ENCODE measurements at regions not wholly inside any gene's neighbourhood (a gene's known extent, or its start where the extent isn't known, plus 50 kb on each side); places are given as distances from the start of the nearest gene placed in this dataset.
A peak's percentile ranks its signal among the peaks of the same experiment; 100 is the strongest.

DNA sequence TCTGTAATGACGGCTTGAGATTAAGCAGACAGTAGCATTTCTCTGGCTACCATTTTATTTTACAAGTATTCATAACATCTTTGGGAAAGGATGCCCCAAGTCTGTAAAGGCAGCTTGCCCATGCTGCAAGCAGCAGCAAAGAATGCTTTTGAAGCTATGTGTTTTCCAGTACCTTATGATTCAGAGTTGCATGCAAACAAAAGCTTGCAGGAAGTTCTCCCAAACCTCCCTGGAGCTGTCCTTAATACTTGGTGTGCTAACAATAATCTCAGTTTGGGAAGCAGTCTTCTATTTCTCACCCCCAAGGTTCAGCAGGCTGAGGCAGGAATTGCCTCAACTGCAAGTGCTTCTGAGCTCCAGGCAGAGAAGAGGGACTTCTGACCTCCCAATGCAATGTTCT is 60.8 kb downstream of the CCNA1 start:
- H3K4me3 ChIP-seq (ENCODE audit: low read length), result no peak overlapping the region
- DNase-seq (ENCODE audit: low read depth, low spot score), result no peak

DNA sequence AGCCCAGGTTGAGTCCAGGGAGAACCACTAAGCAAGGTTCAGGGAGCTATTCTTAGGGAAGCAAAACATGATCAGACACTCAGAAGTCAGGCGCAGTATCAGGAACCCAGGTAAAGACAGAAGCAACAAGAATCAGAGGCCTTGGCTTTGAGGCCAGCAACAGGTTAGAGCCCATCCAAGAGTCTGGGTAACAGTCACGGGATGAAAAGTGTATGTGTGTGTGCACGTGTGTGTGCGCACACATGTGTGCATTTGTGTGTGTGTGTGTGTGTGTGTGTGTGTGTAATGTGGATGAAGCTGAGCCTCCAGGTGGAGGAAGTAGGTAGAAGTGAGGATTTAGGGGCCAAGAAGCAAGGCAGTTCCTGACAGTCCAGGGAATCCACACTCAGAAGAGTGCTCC is 63.1 kb downstream of the CCNA1 start:
- DNase-seq (ENCODE audit: low read depth, low spot score), result no peak
- no peak overlapping the region for H3K4me3 ChIP-seq (ENCODE audit: low read length)

DNA sequence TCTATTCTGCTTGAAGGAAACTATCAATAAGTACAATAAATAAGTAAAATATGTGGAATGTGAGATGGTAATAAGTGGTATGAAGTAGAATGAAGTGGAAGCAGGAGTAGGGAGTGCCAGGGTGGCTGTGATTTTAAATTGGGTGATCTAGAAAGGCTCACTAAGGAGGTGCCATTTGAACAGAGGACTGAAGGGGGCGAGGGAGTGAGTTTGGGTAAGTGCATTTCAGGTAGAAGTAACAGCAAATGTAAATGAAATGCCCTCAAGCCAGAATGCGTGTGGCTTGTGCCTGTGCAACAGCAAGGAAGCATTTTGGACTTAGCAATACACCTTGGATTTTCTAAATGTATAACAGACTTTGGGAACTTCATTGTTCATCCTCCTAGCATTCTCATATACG is 77.1 kb downstream of the CCNA1 start:
- peak; percentile 10 for DNase-seq (ENCODE audit: low read depth, low spot score)
- no peak overlapping the region for H3K4me3 ChIP-seq (ENCODE audit: low read length)

DNA sequence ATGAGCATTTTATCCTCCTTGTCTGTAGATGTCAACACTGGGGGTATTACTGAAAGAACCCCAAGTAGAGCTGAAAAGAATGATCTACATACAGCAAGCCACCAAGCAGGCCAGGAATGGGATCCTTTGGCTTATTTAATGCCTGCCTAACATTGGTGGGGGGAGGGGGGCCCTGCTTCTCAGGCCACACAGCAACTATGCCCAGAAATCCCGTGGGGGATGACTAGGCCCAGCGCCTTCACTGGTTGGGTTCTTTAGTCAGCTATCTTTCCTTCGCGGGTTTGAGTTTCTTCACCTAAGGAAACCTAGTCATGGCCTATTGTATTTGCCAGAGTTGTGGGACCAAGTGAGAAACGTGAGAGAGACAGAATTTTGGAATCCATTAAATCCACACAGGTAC is 80.5 kb downstream of the CCNA1 start:
- no peak overlapping the region for H3K4me3 ChIP-seq (ENCODE audit: low read length)
- DNase-seq (ENCODE audit: low read depth, low spot score), result no peak

DNA sequence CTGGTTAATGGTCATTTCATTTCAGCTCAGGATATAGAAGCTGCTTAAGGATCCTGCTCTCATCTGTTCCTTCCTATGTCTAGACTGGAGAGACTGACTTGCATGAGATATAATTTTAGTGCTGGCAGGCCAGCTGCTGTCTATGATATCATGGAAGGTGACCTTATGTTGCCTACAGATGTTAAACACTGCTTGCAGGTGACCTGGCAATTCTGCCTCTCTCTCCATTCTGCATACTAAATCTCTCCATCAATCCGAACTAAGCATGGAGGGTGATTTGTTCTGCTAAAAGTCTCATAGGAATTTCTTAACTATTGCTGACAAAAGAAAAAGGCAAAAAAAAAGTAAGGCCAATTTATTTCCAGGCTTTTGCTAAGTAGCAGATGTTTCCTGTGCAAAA is 81.0 kb downstream of the CCNA1 start:
- no peak for DNase-seq (ENCODE audit: low read depth, low spot score)
- H3K4me3 ChIP-seq (ENCODE audit: low read length), result no peak overlapping the region

DNA sequence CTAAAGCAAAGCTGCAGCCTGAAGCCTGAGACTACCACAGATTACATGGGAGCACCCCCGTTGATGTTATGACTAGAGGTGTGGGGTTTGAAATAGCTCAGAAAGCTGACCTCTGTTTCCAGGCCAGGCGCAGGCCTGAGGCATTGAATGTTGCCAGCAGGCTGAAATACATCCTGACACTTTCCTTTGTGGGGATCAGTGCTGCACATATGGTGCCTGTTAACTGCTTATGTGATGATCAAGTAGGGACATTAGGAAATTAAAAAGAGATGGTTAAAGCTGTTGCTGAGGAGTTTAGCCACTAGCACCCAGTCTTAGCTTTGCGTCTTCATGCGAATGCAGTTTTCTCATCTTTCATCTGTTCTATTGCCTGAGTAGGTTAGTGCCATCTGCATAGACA is 83.2 kb downstream of the CCNA1 start:
- no peak overlapping the region for H3K4me3 ChIP-seq (ENCODE audit: low read length)
- no peak for DNase-seq (ENCODE audit: low read depth, low spot score)

DNA sequence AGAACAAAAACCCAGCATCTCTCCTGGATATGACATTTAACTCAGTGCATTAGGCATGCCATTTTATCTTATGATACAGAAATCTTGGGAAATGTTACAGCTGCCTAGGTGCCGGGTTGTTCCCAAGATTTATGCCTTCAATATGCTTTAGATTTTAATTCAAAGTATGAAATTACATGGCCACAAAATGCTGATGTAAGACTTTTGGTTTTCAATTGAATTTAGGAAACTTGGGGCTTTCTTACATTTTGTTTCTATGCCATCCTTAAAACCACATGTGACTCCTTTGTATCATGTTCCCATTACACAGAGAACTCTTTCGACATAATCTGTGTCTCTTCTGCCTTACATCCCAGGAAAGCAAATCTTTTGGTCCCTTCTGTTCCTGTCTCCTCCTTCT is 83.9 kb downstream of the CCNA1 start:
- DNase-seq (ENCODE audit: low read depth, low spot score), result no peak
- no peak overlapping the region for H3K4me3 ChIP-seq (ENCODE audit: low read length)

DNA sequence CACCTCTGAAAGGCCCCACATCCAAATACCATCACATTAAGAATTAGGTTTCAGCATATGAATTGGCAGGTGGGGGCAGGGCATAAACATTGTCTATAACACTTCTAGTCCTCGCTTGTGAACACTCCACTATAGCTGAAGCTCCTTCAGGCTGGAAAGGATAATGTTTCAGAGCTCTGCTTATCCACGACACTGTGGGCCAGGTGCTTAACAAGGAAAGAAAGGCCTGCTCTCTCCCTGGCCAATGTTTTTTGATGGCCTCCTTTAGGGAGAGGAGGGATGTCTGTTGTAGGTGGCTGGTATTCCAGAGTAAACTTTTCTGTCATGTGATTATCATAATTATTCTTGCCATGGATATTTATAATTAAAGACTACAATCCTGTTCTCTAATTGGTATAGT is 86.4 kb downstream of the CCNA1 start:
- H3K4me3 ChIP-seq (ENCODE audit: low read length), result no peak overlapping the region
- no peak for DNase-seq (ENCODE audit: low read depth, low spot score)

DNA sequence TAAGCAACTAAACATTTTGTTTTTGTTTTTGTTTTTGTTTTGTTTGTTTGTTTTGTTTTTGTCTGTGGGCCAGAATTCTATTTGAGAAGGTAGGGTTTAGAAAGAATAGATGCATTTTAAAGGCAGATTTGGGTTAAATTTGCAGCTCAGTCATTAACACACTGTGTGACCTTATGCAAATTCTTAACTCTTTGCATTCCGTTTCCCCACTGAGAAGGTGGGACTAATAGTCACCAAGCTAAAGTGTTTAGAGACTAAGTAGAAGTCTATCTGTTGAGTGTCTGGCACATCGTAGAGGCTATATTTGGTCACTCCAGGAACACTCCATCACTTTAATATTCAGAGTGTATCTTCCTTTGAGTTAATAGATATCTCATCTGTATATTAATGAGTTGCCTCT is 87.1 kb downstream of the CCNA1 start:
- H3K4me3 ChIP-seq (ENCODE audit: low read length), result no peak overlapping the region
- no peak for DNase-seq (ENCODE audit: low read depth, low spot score)

DNA sequence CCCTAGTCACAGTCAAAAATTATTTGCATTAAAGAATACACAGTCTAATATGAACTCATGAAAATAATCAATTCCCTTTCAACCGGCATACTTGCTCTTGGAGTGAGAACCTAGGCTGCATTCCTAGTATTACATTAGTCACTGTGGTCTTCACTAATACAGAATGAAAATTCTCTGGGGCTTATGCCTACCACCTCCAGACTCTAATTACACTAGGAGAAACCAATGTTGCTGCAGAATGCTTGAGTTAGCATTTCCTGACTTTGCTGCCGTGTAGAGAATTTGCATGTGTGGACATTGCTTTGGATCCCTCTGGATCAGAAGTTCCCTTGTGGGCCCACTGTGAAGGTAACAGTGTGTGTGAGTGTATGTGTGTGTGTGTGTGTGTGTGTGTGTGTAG is 87.8 kb downstream of the CCNA1 start:
- DNase-seq (ENCODE audit: low read depth, low spot score), result no peak
- H3K4me3 ChIP-seq (ENCODE audit: low read length), result no peak overlapping the region

DNA sequence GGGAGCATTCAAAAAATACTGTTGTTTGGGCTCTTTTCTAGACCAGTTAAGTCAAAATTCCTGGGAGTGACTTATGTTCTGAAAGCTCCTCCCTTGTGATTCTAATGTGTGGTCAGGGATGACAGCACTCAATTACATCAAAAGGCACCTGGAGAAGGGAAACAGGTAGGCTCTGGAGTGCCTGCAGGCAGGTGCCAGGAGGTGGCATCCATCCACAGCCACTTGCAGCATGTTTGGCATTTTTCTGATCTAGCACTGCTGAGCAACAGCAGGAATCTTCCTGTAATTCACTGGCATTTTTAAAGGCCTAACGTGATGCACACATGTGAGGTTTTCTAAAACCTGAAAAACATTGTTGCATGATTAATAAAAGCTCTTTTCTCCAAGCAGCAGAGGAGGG is 94.6 kb downstream of the CCNA1 start:
- DNase-seq (ENCODE audit: low read depth, low spot score), result no peak

DNA sequence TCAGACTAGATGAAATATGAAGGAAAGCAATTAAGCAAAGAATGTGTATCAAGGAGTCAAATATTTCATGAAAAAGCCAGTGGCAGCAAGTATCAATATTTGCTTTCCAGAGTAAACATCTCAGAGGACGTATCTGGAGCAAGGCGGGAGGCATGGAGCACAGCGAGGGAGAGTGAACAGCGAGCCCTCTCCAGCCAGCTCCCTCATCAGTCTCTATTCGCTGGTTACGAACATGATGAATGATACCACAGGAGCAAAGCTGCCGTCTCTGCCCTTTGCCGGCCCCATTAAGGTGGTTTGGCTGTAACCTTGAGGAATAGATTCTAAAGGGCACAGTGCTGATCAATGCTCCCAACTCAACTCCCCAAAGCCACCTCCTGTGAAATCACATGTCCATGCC is 95.8 kb downstream of the CCNA1 start:
- no peak for DNase-seq (ENCODE audit: low read depth, low spot score)

More for the DNA sequence above, 94.6 kb downstream of the CCNA1 start:
- no peak overlapping the region for H3K4me3 ChIP-seq (ENCODE audit: low read length)

DNA sequence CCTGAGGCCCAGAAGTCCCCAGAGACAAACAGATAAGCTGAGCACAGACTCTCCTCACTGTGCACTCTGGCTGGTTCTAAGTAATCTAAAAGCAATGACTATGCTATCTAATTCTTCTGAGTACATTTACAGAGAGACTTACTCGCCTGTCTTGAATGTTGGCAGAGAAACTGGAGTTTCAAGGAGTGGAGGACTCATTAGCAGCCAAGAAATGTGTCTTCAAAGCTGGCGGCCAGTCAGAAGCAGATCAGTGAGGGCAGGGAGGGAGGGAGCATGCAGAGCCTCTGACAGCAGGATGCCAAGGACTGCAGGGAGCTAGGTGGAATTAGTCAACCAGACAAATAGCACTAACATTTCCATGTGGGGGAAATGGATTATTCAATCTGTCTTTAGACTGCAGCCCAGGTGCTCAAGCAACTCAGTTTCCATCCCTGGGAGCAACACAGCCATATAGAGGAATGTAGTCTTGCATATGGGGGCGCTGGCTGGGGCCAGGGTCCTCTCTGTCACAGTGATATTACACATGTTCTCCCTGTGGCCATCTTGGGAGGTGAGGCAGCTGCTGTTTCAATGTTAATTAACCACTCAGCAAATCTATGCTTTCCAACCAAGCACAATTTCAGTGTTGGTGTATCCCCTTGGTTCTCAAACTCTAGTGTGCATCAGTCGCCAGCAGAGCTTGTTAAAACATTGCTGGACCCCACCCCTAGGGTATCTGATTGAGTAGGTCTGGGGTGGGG is 97.9 kb downstream of the CCNA1 start:
- H3K4me3 ChIP-seq (ENCODE audit: low read length), result no peak overlapping the region
- no peak for DNase-seq (ENCODE audit: low read depth, low spot score)

More for the DNA sequence above, 95.8 kb downstream of the CCNA1 start:
- no peak overlapping the region for H3K4me3 ChIP-seq (ENCODE audit: low read length)

DNA sequence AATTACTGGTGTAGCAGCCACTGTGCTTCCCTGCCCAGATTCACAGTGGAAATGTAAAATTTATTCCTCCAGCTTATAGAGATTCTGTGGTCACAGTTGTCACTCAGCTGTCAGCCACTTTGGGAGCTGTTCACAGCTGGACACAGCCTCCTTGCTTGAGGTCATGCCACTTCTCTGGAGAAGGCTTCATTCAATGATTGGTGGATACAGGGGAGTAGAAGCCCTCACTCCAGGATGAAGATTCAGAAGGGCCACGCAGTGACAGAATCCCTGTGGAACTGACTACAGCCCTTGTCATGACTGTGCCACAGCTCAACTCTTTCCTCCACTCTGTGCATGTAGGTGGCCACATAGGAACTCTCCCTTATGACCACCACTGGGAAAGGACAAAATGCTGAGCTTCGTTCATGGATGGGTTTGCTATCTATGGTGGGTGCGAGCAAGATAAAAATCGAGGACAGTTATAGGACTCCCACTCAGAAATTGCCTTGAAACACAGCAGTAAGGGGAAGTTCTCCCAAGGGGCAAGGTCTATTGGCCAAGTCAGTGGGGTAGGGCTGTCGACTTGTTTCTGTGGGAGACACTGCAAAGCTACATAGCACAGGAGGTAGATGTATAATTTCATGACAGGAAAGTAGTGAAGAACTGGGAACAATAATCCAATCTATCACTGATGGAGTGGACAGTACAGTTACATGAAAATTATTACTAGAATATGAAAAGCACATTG is 98.7 kb downstream of the CCNA1 start:
- H3K4me3 ChIP-seq (ENCODE audit: low read length), result no peak overlapping the region
- DNase-seq (ENCODE audit: low read depth, low spot score), result no peak

DNA sequence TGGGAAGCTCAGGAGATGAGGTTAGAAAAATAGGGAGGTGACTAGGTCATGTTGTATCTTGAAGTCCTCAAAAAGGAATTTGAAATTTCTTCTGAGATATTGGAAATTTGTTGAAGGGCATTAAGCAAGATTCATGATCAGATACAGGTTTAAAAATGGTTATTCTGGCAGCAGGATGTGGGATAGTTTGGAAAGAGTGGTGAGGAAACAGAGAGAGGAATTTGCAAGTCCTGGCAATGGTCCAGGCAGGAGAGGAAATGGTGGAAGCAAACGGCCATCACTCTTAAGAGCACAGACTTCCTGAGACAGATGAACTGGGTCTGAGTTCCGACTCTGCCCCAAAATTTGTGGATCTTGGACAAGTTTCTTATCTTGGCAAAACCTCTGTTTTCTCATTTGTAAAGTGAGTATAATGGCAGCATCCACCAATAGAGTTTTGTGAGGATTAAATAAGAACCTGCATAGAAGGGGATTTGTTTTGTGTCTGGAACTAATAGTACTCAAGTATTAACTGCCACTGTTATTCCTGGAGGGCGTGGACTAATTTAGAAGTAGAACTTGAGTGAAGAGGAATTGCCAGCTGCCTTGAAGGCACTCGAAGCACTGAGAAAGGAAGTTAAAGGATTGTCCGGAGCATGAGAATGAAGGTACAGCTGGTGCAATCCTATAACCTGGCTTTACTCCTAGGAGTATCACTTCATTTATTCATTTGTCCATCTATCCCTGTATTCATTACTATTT is 99.6 kb downstream of the CCNA1 start:
- H3K4me3 ChIP-seq (ENCODE audit: low read length), result no peak overlapping the region
- DNase-seq (ENCODE audit: low read depth, low spot score), result no peak

DNA sequence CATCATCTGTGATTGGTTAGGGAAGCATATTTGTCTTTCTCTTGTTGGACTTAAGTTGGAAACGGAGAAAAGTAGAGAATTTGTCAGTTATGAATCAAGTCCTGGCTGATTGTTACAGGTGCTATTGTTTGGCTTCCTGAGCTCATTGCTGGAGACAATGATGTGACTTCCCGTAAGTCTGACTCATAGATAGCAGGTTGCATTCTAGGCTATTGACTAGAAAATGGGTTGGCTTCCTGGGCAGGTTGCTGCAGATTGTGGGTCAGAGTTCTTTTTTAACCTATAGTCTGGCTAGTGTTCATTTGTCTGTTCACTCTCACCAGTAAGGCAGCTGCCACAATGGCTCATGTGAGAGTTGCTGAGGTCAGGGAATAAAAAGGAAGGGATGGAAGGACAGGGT is 101.5 kb downstream of the CCNA1 start:
- no peak for DNase-seq (ENCODE audit: low read depth, low spot score)

DNA sequence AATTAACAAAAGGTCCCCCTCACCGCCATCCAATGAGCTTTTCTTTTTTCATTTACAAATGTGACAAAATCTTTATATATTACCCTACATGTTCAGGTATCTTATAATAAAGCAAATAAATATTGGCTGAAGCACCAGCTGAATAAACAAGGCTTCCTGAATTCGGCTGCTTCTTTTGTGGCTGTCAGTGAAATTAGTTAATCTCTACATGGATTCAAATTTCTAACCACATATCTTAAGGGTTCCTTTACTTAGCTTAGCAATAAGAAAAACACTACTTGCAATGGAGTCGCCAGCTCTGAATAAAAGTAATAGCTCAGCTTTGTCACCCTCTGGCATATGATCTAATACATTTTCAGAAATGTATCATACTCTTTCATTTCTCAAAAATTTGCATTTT is 104.3 kb downstream of the CCNA1 start:
- H3K4me3 ChIP-seq (ENCODE audit: low read length), result no peak overlapping the region
- no peak for DNase-seq (ENCODE audit: low read depth, low spot score)

More for the DNA sequence above, 101.5 kb downstream of the CCNA1 start:
- no peak overlapping the region for H3K4me3 ChIP-seq (ENCODE audit: low read length)

DNA sequence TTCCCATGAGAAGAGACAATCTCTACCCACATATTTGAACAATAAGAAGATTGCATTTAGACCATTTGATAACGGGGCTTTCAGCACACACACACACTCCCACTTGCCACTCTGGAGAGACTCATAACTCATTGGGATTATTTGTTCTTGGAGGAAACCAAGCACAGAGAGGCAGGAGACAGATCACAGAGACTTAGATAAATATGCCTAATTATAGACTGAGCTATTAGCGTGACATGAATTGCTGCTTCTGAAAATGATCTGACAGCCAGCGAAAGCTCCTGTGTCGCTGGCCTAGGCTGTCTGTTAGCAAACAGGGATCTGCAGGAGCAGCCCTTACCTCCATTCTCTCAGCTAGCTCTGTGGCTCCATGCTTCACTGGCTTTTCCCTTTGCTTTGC is 111.4 kb downstream of the CCNA1 start:
- no peak for DNase-seq (ENCODE audit: low read depth, low spot score)
- H3K4me3 ChIP-seq (ENCODE audit: low read length), result no peak overlapping the region

DNA sequence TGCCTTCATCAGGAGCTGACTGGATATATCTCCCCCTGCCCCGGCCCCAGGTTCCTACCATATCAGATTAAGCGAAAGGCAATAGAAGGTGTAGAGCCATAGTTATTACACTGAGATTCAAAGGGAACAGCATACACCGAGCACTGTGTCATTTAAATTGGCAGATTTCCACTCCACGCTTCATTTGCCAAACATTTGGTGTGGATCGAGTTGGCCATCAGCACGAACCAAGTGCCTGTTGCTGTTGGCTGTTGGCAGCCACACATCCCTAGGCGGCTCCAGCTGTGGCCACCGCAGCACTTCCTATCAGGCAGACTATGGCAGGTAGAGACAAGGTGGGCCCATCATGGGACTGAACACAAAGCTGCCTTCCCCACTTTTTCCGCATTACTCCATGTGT is 115.8 kb downstream of the CCNA1 start:
- DNase-seq (ENCODE audit: low read depth, low spot score), result no peak
- H3K4me3 ChIP-seq (ENCODE audit: low read length), result no peak overlapping the region

DNA sequence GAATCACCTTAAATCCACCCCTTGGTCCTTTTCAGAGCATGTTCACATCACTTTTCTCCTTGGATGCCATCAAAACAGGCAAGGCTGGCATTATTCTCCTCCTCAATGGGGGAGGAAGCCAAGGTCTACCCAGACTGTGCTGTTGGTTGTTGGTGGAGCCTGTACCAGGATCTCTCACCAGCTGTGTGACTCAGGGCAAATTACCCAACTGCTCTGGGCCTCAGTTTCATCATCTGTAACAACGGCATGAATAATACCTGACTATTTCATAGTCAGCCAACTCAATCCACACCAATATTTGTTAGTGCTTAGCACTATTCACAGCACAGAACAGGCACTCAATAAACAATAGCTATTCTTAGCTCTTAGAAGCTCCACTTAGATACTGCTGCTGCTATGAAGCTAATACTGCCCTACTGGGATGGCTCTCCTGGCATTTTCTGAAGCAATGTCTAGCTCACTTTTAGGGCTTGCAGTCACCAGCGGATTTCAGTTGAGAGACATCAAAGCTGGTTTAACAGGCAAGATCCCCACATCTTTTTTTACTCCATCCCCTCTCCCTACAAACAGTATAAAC is 116.9 kb downstream of the CCNA1 start:
- no peak for DNase-seq (ENCODE audit: low read depth, low spot score)
- H3K4me3 ChIP-seq (ENCODE audit: low read length), result no peak overlapping the region
